ENCODE measurements at regions not wholly inside any gene's neighbourhood (a gene's known extent, or its start where the extent isn't known, plus 50 kb on each side); places are given as distances from the start of the nearest gene placed in this dataset.

DNA sequence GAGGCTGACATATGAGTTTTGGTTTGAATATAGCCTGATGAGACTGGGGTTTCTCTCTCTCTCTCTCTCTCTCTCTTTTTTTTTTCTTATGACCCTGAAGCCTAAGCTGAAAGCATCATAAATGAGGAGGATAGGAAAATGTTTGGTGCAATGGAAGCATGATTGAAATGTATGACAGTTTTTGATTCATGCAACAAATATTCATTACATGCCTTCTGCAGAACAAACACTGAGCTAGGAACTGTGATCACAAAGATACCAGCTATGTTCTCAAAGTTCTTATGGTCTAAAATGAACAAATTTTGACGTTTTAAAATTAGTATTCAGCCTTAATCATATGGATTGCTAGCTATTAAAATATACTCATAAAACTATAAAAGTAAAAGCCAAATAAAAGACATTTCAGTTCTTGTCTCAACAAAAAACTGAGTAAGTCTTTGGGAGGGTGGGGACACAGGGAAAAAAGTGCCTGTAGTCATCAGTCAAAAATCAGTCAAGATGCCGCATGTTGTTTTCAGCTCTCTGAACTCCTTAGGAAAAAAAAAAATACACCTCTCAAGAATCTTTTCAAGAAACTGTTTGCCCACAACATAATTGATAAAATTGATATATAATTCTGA, 57.2 kb downstream of the NKX6-1 start:
- H3K9me3 ChIP-seq: no peaks in the 10 kb centered on the region
- no peaks in the 10 kb centered on the region for H3K4me1 ChIP-seq
- no peak overlapping the region for H3K4me3 ChIP-seq
- H3K27me3 ChIP-seq: no peaks in the 10 kb centered on the region
- TF ChIP-seq, protein P1, sequence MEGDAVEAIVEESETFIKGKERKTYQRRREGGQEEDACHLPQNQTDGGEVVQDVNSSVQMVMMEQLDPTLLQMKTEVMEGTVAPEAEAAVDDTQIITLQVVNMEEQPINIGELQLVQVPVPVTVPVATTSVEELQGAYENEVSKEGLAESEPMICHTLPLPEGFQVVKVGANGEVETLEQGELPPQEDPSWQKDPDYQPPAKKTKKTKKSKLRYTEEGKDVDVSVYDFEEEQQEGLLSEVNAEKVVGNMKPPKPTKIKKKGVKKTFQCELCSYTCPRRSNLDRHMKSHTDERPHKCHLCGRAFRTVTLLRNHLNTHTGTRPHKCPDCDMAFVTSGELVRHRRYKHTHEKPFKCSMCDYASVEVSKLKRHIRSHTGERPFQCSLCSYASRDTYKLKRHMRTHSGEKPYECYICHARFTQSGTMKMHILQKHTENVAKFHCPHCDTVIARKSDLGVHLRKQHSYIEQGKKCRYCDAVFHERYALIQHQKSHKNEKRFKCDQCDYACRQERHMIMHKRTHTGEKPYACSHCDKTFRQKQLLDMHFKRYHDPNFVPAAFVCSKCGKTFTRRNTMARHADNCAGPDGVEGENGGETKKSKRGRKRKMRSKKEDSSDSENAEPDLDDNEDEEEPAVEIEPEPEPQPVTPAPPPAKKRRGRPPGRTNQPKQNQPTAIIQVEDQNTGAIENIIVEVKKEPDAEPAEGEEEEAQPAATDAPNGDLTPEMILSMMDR (IDR thresholded peaks at IDR 0.05): no peak
- H3K36me3 ChIP-seq: no peaks in the 10 kb centered on the region
- H3K27ac ChIP-seq: no peak overlapping the region
- no peak for DNase-seq (ENCODE audit: low spot score)

DNA sequence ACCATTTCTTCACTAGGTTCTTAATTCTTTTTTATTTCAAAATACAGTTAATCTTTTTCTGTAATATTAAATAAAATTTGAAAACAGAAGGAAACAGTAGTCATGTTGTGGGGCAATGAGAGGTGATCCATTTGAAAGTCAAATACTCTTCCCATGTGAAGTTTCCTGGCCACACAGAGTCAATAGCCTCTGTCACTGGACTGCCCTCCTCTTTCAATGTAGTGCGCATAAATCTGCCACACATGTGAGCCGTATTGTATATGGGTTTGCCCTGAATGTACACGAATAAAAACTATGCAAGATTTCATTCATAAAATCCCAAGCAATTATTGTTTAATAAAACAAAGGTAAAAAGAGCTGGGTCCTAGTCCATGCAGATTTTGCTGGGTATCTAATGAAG, 59.1 kb downstream of the NKX6-1 start:
- Histone ChIP-seq H3K4me1 (no peaks in the 10 kb centered on the region), H3K36me3 (no peaks in the 10 kb centered on the region), H3K9me3 (no peaks in the 10 kb centered on the region), H3K27me3 (no peaks in the 10 kb centered on the region), H3K27ac (no peak overlapping the region), H3K4me3 (no peak overlapping the region)
- DNase-seq (ENCODE audit: low spot score): no peak
- TF ChIP-seq, protein P1 (IDR thresholded peaks at IDR 0.05): no peak

DNA sequence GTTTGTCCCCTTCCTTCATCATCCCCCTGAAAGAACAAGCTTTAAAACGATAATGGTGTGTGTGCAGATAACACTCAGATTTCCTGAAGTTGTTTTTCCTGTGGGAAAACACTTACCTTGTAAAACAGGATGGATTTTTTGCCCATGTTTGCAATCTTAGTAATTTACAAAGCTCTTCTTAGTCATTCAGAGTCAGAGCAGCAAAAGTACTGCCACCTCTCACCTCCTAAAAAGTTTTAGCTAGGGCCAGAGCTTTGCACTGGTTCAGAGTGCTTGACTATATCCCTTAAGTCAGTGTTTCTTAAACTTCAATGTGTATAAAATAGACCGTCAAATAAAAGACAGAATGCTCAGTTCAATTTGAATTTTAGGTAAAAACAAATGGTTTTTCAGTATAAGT, 62.3 kb downstream of the NKX6-1 start:
- no peaks in the 10 kb centered on the region for H3K36me3 ChIP-seq
- H3K9me3 ChIP-seq: no peaks in the 10 kb centered on the region
- H3K4me3 ChIP-seq: no peak overlapping the region
- H3K27ac ChIP-seq: no peak overlapping the region
- TF ChIP-seq, protein P1 (IDR thresholded peaks at IDR 0.05): no peak
- no peak for DNase-seq (ENCODE audit: low spot score)
- H3K27me3 ChIP-seq: no peaks in the 10 kb centered on the region
- no peaks in the 10 kb centered on the region for H3K4me1 ChIP-seq

DNA sequence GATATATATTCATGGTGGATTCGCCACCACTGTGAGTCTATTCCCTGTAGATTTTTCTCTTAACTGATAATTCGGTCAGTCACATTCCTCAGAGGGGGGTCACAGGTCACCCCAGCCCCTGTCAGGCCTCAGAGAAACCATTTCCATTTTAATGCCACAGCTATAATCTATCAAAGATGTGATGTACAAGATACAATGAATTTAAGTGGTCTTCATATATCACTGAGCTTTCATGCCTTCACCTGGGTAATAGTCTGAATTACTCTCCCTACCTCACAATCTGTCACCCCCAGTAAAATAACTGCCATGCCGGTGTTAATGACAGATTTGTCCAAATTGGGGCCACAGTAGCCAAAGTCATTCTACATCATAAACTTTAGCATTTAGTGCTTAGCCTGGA, 64.7 kb downstream of the NKX6-1 start:
- H3K4me1 ChIP-seq: no peaks in the 10 kb centered on the region
- H3K9me3 ChIP-seq: no peaks in the 10 kb centered on the region
- no peak overlapping the region for H3K27ac ChIP-seq
- no peak overlapping the region for H3K4me3 ChIP-seq
- H3K27me3 ChIP-seq: no peaks in the 10 kb centered on the region
- TF ChIP-seq, protein P1 (IDR thresholded peaks at IDR 0.05): no peak
- no peaks in the 10 kb centered on the region for H3K36me3 ChIP-seq
- DNase-seq (ENCODE audit: low spot score): no peak

DNA sequence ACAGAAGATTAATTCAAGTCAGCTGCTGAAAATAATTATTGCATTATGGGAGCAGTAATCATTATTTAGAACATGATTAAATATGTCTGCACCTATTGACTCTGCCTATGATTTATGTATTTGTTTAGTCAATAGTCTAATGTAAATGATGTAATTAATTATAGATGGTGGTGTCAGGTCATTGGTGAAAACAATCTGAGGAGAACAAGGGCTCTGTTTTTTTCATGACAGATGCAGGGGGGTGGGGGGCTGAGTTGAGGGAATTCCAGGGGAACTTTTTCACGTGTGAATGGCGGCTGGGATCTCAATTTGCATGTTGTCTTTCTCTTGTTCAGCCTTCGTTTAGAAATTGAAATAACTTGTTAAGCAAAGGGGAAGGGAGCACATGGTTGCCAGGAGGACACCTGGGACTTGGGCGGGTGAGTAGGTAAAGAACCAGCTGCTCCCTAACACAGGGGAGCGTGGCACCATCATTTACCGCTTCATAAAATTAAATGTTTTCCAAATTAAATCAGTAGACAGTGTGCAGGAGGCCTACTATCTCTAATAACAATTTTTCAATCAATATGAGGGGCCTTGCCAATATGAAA, 65.4 kb downstream of the NKX6-1 start:
- Histone ChIP-seq H3K36me3 (no peaks in the 10 kb centered on the region), H3K4me3 (no peak overlapping the region), H3K4me1 (no peaks in the 10 kb centered on the region), H3K9me3 (no peaks in the 10 kb centered on the region), H3K27ac (no peak overlapping the region), H3K27me3 (no peaks in the 10 kb centered on the region)
- DNase-seq (ENCODE audit: low spot score): no peak
- TF ChIP-seq, protein P1 (IDR thresholded peaks at IDR 0.05): no peak

DNA sequence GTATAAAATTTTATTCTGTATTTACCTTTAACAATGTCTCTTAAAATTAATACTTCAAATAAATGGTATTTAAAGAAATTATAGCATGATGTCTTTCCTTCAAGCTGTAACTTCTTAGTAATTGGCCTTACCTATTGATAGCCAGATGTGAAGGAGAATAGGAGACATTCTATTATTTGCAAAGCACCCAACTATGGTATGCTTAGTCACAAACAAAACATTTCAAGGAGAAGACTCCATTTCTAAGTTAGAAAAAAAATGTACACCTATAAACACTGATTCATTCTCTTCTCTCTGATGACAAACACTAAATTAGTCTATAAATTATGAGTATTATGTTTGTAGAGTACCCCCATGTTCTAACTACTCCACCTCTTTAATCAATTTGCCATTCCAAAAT, 66.4 kb downstream of the NKX6-1 start:
- no peak for DNase-seq (ENCODE audit: low spot score)
- H3K27ac ChIP-seq: no peak overlapping the region

More for the DNA sequence above, 66.4 kb downstream of the NKX6-1 start:
- Histone ChIP-seq H3K4me3 (no peak overlapping the region), H3K36me3 (no peaks in the 10 kb centered on the region), H3K4me1 (no peaks in the 10 kb centered on the region), H3K9me3 (no peaks in the 10 kb centered on the region), H3K27me3 (no peaks in the 10 kb centered on the region)
- TF ChIP-seq, protein P1 (IDR thresholded peaks at IDR 0.05): no peak

Measured in right atrium auricular region (tissue), 2 donors.